ENCODE measurements at regions not wholly inside any gene's neighbourhood (a gene's known extent, or its start where the extent isn't known, plus 50 kb on each side); places are given as distances from the start of the nearest gene placed in this dataset.

DNA sequence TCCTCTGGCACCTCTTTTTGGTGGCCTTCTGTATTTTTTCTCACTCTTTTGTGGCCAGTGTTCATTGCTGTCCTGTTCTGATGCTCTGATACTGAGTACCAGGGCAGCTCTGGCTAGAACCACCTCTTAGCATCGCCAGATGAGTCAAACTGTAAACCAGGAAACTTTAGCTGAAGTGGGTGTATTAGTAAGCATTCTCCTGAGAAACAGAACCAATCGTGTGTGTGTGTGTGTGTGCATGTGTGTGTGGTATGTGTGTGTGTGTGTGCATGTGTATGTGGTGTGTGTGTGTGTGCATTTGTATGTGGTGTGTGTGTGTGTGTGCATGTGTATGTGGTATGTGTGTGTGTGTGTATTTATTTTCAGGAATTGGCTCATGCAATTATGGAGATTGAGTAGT, 166.3 kb upstream of the SKOR2 start (continued):
- TF ChIP-seq REST (IDR thresholded peaks at IDR 0.05; ENCODE audit: low read depth, low read length) (no peak), MXI1 (IDR thresholded peaks at IDR 0.05; ENCODE audit: low read depth, low read length) (no peak), MEF2A (IDR thresholded peaks at IDR 0.05; ENCODE audit: borderline replicate concordance, low read depth) (no peak), IRF3 (IDR thresholded peaks at IDR 0.05; ENCODE audit: low read depth, low read length) (no peak), GABPA (IDR thresholded peaks at IDR 0.05; ENCODE audit: low read depth) (no peak), YY1 (IDR thresholded peaks at IDR 0.05; ENCODE audit: low read depth) (no peak), ELF1 (IDR thresholded peaks at IDR 0.05) (no peak), RCOR1 (IDR thresholded peaks at IDR 0.05; ENCODE audit: low read length) (no peak)
- TF ChIP-seq, protein P1, sequence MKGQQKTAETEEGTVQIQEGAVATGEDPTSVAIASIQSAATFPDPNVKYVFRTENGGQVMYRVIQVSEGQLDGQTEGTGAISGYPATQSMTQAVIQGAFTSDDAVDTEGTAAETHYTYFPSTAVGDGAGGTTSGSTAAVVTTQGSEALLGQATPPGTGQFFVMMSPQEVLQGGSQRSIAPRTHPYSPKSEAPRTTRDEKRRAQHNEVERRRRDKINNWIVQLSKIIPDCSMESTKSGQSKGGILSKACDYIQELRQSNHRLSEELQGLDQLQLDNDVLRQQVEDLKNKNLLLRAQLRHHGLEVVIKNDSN (IDR thresholded peaks at IDR 0.05; ENCODE audit: borderline replicate concordance, low read depth), result no peak

GRCh38 chr18:47415881-47416280, 164.4 kb upstream of the SKOR2 start:
- 27% methylated on average over 4 of the region's 4 CpGs for WGBS (ENCODE audit: low lambda C conversion rate)
- CTCF ChIA-PET, result interaction anchor here (0.7 kb wide), 1 partner anchor 135 kb away, joined by 3 read pairs; no protein-coding TSS in a partner anchor
- H3K4me1 ChIP-seq (ENCODE audit: control insufficient read depth in 1 of 2, insufficient read depth in 2 of 2, low read depth in 1 of 2, low read length in 1 of 2), result no peaks in the 10 kb centered on the region

More at GRCh38 chr18:47415881-47416280, 164.4 kb upstream of the SKOR2 start:
- Histone ChIP-seq H3K27me3 (ENCODE audit: insufficient read depth) (no peaks in the 10 kb centered on the region), H3K9me2 (no peaks in the 10 kb centered on the region), H3K4me3 (ENCODE audit: low read depth in 2 of 2, low read length in 1 of 2) (no peak overlapping the region), H3K9ac (no peak overlapping the region), H2AFZ (ENCODE audit: low read depth) (no peak overlapping the region), H3K27ac (ENCODE audit: low read depth in 2 of 2, low read length in 1 of 2) (no peak overlapping the region), H3K36me3 (replicated peaks in 1 of 2; ENCODE audit: control insufficient read depth in 1 of 2, insufficient read depth in 2 of 2, low read length in 1 of 2) (no peaks in the 10 kb centered on the region), H4K20me1 (ENCODE audit: insufficient read depth) (no peaks in the 10 kb centered on the region), H3K79me2 (ENCODE audit: insufficient read depth) (no peaks in the 10 kb centered on the region), H3F3A (replicated peaks; ENCODE audit: insufficient read depth) (no peaks in the 10 kb centered on the region), H3K4me2 (no peak overlapping the region), H3K9me3 (no peaks in the 10 kb centered on the region)
- POLR2A ChIA-PET, result no interaction called here
- TF ChIP-seq REST (IDR thresholded peaks at IDR 0.05; ENCODE audit: low read depth, low read length), result no peak
- TF ChIP-seq, protein P2, sequence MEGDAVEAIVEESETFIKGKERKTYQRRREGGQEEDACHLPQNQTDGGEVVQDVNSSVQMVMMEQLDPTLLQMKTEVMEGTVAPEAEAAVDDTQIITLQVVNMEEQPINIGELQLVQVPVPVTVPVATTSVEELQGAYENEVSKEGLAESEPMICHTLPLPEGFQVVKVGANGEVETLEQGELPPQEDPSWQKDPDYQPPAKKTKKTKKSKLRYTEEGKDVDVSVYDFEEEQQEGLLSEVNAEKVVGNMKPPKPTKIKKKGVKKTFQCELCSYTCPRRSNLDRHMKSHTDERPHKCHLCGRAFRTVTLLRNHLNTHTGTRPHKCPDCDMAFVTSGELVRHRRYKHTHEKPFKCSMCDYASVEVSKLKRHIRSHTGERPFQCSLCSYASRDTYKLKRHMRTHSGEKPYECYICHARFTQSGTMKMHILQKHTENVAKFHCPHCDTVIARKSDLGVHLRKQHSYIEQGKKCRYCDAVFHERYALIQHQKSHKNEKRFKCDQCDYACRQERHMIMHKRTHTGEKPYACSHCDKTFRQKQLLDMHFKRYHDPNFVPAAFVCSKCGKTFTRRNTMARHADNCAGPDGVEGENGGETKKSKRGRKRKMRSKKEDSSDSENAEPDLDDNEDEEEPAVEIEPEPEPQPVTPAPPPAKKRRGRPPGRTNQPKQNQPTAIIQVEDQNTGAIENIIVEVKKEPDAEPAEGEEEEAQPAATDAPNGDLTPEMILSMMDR (IDR thresholded peaks at IDR 0.05), result no peak
- no peak for TF ChIP-seq RXRA (IDR thresholded peaks at IDR 0.05; ENCODE audit: borderline replicate concordance, low read depth)
- no peak for TF ChIP-seq EP300 (IDR thresholded peaks at IDR 0.05; ENCODE audit: borderline replicate concordance in 1 of 2, low read depth in 1 of 2, low read length in 1 of 2)
- no peak for TF ChIP-seq PBX3 (IDR thresholded peaks at IDR 0.05)
- TF ChIP-seq IRF3 (IDR thresholded peaks at IDR 0.05; ENCODE audit: low read depth, low read length), result no peak
- DNase-seq, result no peak

Data from SK-N-SH (cell line).